ENCODE measurements at regions not wholly inside any gene's neighbourhood (a gene's known extent, or its start where the extent isn't known, plus 50 kb on each side); places are given as distances from the start of the nearest gene placed in this dataset.

- H3K36me3 Mint-ChIP-seq (ENCODE audit: insufficient read depth), result no peaks in the 10 kb centered on the region
- H3K9me3 Mint-ChIP-seq, result no peaks in the 10 kb centered on the region
- no peaks in the 10 kb centered on the region for H3K4me1 Mint-ChIP-seq (ENCODE audit: low read depth in 2 of 2)
- H3K27me3 Mint-ChIP-seq, result peaks cover 13 to 33% of the 10 kb centered on the region in 2 donors
- ATAC-seq (replicated peaks) (no peak), DNase-seq (no peak)
- no peak overlapping the region for H3K27ac Mint-ChIP-seq
- H3K4me3 Mint-ChIP-seq, result no peak overlapping the region
Measured at GRCh38 chr1:62997884-62998283, 214.0 kb downstream of the ATG4C start.

- no peak for DNase-seq
- Mint-ChIP-seq H3K4me3 (no peak overlapping the region), H3K27ac (no peak overlapping the region), H3K4me1 (ENCODE audit: low read depth in 2 of 2) (no peaks in the 10 kb centered on the region), H3K36me3 (ENCODE audit: insufficient read depth) (no peaks in the 10 kb centered on the region), H3K27me3 (peaks cover 6 to 27% of the 10 kb centered on the region in 2 donors), H3K9me3 (no peaks in the 10 kb centered on the region)
- no peak for ATAC-seq (replicated peaks)
Measured at GRCh38 chr1:62998845-62999649, 215.1 kb downstream of the ATG4C start.

DNA sequence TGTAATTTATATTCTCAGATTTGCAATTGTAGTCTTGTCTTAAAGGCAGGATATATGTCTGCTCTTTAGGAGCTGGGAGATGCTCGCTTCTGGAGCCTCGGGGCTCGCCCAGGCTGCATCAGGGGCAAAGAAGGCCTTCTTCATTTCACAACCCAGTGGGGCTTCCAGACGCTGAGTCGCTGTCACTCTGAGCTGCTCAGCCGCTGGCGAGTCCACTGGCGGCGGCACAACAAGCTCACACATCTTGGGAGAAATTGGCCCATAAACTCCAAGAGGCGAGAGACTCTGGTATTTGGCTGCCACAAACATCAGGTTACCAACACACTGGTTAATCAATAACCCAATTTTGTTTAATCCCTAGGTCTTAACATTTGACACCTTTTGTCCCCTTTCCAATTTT is 216.6 kb downstream of the ATG4C start:
- DNase-seq (no peak), ATAC-seq (replicated peaks) (no peak)
- H3K36me3 Mint-ChIP-seq (ENCODE audit: insufficient read depth), result no peaks in the 10 kb centered on the region
- H3K27me3 Mint-ChIP-seq, result peaks cover 2 to 29% of the 10 kb centered on the region in 2 donors
- H3K4me1 Mint-ChIP-seq (ENCODE audit: low read depth in 2 of 2), result no peaks in the 10 kb centered on the region
- H3K9me3 Mint-ChIP-seq, result no peaks in the 10 kb centered on the region
- no peak overlapping the region for H3K27ac Mint-ChIP-seq
- no peak overlapping the region for H3K4me3 Mint-ChIP-seq

DNA sequence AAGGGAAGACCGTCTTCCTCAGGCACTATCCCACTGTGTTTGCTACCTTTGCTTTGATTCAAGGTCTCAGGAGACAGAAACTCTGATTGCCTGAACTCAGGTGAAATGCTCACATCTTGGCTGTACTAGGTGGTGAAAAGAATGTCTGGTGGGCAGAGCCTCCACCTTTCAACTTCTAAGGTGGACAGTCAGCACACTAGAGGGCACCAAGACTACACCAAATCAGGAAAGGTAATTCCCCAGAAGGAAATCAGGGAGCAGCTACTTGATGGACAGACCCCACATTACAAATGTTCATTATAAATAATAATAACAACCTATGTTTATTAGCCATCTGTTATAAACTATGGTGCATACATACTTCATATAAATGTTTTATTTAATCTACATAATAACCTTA is 220.9 kb downstream of the ATG4C start:
- DNase-seq, result no peak
- Mint-ChIP-seq H3K4me1 (ENCODE audit: low read depth in 2 of 2) (no peaks in the 10 kb centered on the region), H3K27ac (no peak overlapping the region), H3K36me3 (ENCODE audit: insufficient read depth) (no peaks in the 10 kb centered on the region), H3K9me3 (no peaks in the 10 kb centered on the region), H3K4me3 (no peak overlapping the region), H3K27me3 (peaks cover 6 to 18% of the 10 kb centered on the region in 2 donors)
- no peak for ATAC-seq (replicated peaks)

GRCh38 chr1:63005812-63006211 is 221.9 kb downstream of the ATG4C start:
- Mint-ChIP-seq H3K9me3 (no peaks in the 10 kb centered on the region), H3K36me3 (ENCODE audit: insufficient read depth) (no peaks in the 10 kb centered on the region), H3K27me3 (peaks cover 6 to 18% of the 10 kb centered on the region in 2 donors), H3K27ac (no peak overlapping the region), H3K4me1 (ENCODE audit: low read depth in 2 of 2) (no peaks in the 10 kb centered on the region), H3K4me3 (no peak overlapping the region)
- ATAC-seq (replicated peaks) (no peak), DNase-seq (no peak)

DNA sequence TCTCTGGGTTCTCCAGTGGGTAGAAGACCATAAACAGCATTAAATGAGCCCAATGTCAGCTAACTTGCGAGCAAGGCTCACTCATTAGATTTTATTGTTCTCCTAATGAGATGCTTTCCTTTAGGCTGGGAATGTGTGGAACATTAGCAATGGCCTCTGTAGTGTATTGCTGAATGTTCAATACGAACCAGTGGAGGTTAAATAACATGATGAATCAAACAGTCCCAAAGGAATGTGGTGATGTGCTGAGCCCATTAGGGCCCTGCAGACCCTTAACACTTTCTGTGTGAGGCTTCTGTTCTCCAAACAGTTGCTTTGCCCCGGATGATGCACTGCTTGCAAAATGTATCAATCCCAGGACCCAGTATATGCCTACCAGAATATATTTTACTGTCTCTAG is 225.5 kb downstream of the ATG4C start:
- no peak overlapping the region for H3K27ac Mint-ChIP-seq
- no peaks in the 10 kb centered on the region for H3K4me1 Mint-ChIP-seq (ENCODE audit: low read depth in 2 of 2)
- no peaks in the 10 kb centered on the region for H3K9me3 Mint-ChIP-seq
- H3K36me3 Mint-ChIP-seq (ENCODE audit: insufficient read depth), result no peaks in the 10 kb centered on the region
- DNase-seq (no peak), ATAC-seq (replicated peaks) (no peak)
- H3K27me3 Mint-ChIP-seq, result peaks cover 6% of the 10 kb centered on the region in 2 donors
- no peak overlapping the region for H3K4me3 Mint-ChIP-seq

GRCh38 chr1:63010913-63011660 is 227.2 kb downstream of the ATG4C start:
- H3K4me1 Mint-ChIP-seq (ENCODE audit: low read depth in 2 of 2), result no peaks in the 10 kb centered on the region
- no peak overlapping the region for H3K27ac Mint-ChIP-seq
- ATAC-seq (replicated peaks) (no peak), DNase-seq (no peak)
- H3K9me3 Mint-ChIP-seq, result no peaks in the 10 kb centered on the region
- H3K4me3 Mint-ChIP-seq, result no peak overlapping the region
- H3K27me3 Mint-ChIP-seq, result peaks cover 0 to 10% of the 10 kb centered on the region in 2 donors
- H3K36me3 Mint-ChIP-seq (ENCODE audit: insufficient read depth), result no peaks in the 10 kb centered on the region

GRCh38 chr1:63012339-63012738 is 228.4 kb downstream of the ATG4C start:
- peaks cover 0 to 10% of the 10 kb centered on the region in 2 donors for H3K27me3 Mint-ChIP-seq
- no peaks in the 10 kb centered on the region for H3K4me1 Mint-ChIP-seq (ENCODE audit: low read depth in 2 of 2)
- ATAC-seq (replicated peaks), result no peak
- no peaks in the 10 kb centered on the region for H3K9me3 Mint-ChIP-seq
- no peak overlapping the region for H3K27ac Mint-ChIP-seq
- H3K4me3 Mint-ChIP-seq, result no peak overlapping the region
- DNase-seq, result no peak
- H3K36me3 Mint-ChIP-seq (ENCODE audit: insufficient read depth), result no peaks in the 10 kb centered on the region

- Mint-ChIP-seq H3K4me3 (no peak overlapping the region), H3K27me3 (peaks cover 0 to 10% of the 10 kb centered on the region in 2 donors), H3K36me3 (ENCODE audit: insufficient read depth) (no peaks in the 10 kb centered on the region), H3K4me1 (ENCODE audit: low read depth in 2 of 2) (no peaks in the 10 kb centered on the region), H3K9me3 (no peaks in the 10 kb centered on the region), H3K27ac (no peak overlapping the region)
- DNase-seq (no peak), ATAC-seq (replicated peaks) (no peak)
Measured at GRCh38 chr1:63014267-63014666, 230.3 kb downstream of the ATG4C start.

DNA sequence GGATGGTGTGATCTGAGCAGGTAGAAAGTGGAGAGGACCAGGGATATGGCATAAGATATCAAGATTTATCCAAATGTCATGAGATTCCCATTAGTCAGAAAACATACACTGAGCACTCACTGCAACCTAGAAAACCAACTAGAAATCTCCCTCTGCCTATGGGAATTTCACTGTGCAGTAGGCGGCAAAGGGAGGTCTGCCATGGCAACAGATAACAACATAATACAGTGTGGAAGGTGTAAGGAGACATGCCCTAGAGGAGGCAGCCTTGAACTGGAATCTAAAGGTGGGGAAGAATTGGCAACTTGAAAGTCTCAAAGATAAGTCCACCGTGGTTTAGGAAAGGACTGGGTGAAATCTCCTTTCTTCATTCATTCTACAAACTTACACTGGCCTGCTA is 238.4 kb downstream of the ATG4C start:
- ATAC-seq (replicated peaks) (no peak), DNase-seq (no peak)
- no peaks in the 10 kb centered on the region for H3K36me3 Mint-ChIP-seq (ENCODE audit: insufficient read depth)
- no peaks in the 10 kb centered on the region for H3K9me3 Mint-ChIP-seq
- H3K4me1 Mint-ChIP-seq (ENCODE audit: low read depth in 2 of 2), result no peaks in the 10 kb centered on the region
- H3K27ac Mint-ChIP-seq, result no peak overlapping the region
- H3K4me3 Mint-ChIP-seq, result no peak overlapping the region
- peaks cover 8 to 11% of the 10 kb centered on the region in 2 donors for H3K27me3 Mint-ChIP-seq

DNA sequence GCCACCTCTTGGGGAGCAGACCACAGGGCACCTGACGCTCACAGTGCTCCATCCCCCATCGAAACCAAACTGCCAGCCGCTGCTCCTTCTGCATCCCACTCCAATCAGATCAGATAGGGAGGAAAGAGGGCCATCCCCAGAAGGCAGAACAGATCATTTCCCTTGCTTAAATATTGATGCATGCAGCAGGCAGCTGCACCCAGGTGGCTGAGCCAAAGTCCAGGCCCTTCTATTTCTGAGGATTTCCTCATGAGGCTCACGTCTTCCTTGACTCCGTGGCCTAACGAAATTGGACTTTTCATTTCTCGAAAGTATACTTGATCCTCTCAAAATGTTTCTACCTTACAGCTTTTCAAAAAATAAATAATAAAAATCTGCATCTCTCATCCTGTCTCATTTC is 239.2 kb downstream of the ATG4C start:
- Mint-ChIP-seq H3K4me3 (no peak overlapping the region), H3K36me3 (ENCODE audit: insufficient read depth) (no peaks in the 10 kb centered on the region), H3K4me1 (ENCODE audit: low read depth in 2 of 2) (no peaks in the 10 kb centered on the region), H3K27ac (no peak overlapping the region), H3K27me3 (peaks cover 11 to 13% of the 10 kb centered on the region in 2 donors), H3K9me3 (no peaks in the 10 kb centered on the region)
- no peak for DNase-seq
- ATAC-seq (replicated peaks), result no peak

DNA sequence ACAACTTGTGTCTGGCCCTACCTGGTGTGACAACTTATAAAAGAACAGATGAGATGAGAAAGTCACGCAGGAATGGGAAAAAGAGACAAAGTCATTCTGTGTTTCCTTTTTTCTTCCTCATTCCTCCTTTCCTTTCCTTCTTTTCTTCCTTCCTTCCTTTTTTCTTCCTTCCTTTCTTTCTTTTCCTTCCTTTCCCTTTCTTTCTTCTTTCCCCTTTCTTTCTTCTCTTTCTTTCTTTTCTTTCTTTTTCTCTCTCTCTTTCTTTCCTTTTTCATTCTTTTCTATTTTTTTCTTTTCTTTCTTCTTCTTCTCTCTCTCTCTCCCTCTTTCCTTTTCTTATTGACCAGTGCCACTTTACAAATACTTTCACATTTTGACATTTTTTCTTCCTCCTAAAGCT is 239.7 kb downstream of the ATG4C start:
- Mint-ChIP-seq H3K4me3 (no peak overlapping the region), H3K9me3 (no peaks in the 10 kb centered on the region), H3K27ac (no peak overlapping the region), H3K27me3 (peaks cover 11 to 17% of the 10 kb centered on the region in 2 donors), H3K4me1 (ENCODE audit: low read depth in 2 of 2) (no peaks in the 10 kb centered on the region), H3K36me3 (ENCODE audit: insufficient read depth) (no peaks in the 10 kb centered on the region)
- ATAC-seq (replicated peaks), result no peak
- no peak for DNase-seq

DNA sequence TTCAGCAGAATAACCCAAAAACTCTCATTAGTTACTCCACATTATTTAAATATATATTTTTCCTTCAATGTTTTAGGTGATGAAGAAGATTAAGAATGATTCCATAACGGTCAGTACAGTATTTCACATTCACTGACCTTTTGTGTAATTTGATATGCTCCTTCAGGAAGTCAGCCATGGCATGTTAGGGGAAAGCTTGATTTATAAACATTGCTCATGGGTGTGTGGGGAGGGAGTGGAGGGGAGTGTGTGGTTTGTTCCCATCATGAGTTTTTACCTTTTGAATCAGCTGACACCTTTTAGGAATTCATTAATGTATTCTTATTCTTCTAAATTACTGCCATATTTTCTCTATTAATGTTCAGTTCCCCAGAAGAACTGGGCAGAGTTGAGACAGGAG is 240.2 kb downstream of the ATG4C start:
- H3K4me3 Mint-ChIP-seq, result no peak overlapping the region

DNA sequence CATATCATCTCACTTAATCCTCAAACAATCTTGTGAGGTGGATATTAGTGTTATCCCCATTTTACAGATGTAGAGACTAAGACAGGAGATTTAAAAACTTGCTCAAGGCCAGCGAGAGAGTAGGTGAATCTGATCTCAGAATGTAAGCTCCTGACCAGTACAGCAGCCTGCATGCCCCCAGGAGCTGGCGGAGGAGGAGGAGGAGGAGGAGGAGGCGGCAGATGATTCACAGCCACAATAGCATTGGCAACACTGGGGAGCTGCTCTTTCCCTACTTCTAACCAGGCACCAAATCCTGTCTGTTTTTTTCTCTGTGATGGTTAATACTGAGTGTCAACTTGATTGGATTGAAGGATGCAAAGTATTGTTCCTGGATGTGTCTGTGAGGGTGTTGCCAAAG is 243.2 kb downstream of the ATG4C start:
- Mint-ChIP-seq H3K36me3 (ENCODE audit: insufficient read depth) (no peaks in the 10 kb centered on the region), H3K4me3 (no peak overlapping the region), H3K9me3 (no peaks in the 10 kb centered on the region), H3K4me1 (ENCODE audit: low read depth in 2 of 2) (no peaks in the 10 kb centered on the region), H3K27ac (no peak overlapping the region), H3K27me3 (peaks cover 10 to 22% of the 10 kb centered on the region in 2 donors)
- ATAC-seq (replicated peaks), result no peak
- no peak for DNase-seq

More for the DNA sequence above, 240.2 kb downstream of the ATG4C start:
- no peaks in the 10 kb centered on the region for H3K36me3 Mint-ChIP-seq (ENCODE audit: insufficient read depth)
- no peak for ATAC-seq (replicated peaks)
- H3K9me3 Mint-ChIP-seq, result no peaks in the 10 kb centered on the region
- DNase-seq, result no peak
- H3K27ac Mint-ChIP-seq, result no peak overlapping the region
- H3K4me1 Mint-ChIP-seq (ENCODE audit: low read depth in 2 of 2), result no peaks in the 10 kb centered on the region
- peaks cover 11 to 21% of the 10 kb centered on the region in 2 donors for H3K27me3 Mint-ChIP-seq

All from effector memory CD8-positive, alpha-beta T cell (primary cell).